ENCODE measurements at regions not wholly inside any gene's neighbourhood (a gene's known extent, or its start where the extent isn't known, plus 50 kb on each side); places are given as distances from the start of the nearest gene placed in this dataset.
"Not testable (repeated sequence)": the region's sequence is repeated elsewhere in the genome, so short reads cannot be mapped to it uniquely, and the experiment has no call there.

DNA sequence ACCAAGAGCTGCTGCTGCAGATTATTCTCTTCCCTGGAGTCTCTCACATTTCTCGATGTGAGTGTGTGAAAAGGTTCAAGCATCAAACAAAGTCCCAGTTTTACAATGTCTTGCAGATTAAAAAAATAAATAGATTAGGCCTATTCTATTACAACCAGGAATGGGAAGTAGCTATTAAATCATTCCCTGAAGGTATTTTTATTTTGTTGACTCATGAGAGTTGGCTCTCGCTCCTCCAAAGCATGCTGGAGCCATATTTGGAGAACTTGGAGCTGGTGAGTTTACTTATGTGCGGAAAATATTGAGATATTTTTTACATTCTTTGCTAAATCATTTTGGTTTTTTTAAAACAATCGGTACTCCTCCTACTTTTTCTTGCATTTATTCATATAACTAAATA, 572.3 kb downstream of the ETNK1 start:
- no peak for DNase-seq

DNA sequence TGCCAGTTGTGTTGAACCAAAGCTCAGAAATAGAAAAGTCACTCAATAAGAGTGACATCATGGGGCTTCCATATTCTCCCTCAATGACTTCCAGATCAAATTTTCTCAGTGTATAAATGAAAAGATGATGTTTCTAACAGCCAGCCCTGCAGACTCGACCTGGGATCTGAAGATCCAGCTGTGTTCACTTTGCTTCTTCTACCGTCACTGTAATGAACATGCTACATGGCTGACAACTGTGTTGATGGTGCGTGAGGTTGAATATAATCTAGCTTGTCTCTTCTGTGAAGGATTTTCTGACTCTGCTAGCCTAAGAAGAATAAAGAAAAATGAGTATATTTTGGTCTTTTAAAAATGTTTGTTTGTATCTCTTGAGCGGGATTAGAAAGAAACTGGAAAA, 577.8 kb downstream of the ETNK1 start:
- no peak for DNase-seq

DNA sequence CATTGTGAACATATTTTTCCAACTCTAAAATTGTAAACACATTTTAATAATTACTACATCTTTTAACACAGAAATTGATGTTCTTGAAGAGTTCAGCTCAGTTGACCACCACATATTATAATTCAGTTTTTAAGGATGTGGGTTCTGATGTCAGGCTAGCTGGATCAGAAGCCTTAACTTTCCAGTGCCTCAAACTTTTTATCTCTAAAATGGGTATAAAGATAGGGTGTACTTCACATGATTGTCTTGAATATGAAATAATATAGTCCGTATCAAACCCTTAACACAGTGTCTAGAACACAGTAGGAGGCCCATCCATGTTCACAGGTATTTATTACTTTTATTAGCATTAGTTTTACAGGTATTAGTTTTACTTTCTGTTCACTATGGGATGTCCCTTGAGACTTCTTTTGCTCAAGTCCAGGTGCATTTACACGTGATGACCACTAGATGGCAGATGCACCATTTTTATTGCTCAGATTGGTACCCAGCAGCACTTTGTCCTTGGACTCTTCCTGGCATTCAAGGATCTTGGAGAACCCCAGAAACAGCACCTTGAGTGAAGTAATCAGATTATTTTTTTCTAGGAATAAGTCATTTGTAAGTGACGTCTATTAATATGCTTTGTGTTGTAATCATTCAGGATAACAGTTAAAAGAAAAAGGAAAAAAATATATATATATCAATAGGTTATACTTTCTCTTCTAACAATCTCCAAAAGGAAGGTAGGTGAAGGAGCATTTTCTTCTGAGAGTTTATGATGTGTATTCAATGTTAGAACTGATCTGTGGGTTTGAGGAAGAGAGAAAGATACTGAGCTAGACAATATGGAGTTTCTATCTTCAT, 580.2 kb downstream of the ETNK1 start:
- peak in 1 of 2 experiments; percentile 8 for DNase-seq

DNA sequence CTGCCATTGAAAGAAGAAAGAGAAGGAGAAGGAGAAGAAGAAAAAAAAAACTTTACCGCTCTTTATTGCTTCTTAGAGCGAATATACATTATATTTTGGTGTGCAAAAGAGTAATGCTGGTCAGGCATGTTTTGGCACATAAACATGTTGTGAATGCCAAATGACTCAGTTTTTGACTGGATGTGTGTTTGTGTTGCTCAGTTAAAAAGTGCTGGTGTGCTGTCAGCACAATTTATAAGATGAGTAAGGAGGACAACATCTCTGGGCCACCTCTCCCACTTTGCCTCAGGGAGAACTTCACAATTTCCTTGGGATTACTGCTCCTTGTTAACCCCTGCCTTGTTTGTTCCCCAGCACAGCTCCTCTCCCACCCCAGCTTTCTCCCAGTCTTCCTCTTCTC, 584.8 kb downstream of the ETNK1 start:
- DNase-seq: no peak

- DNase-seq: no peak
Measured at GRCh38 chr12:23210573-23210972, 585.6 kb downstream of the ETNK1 start.

DNA sequence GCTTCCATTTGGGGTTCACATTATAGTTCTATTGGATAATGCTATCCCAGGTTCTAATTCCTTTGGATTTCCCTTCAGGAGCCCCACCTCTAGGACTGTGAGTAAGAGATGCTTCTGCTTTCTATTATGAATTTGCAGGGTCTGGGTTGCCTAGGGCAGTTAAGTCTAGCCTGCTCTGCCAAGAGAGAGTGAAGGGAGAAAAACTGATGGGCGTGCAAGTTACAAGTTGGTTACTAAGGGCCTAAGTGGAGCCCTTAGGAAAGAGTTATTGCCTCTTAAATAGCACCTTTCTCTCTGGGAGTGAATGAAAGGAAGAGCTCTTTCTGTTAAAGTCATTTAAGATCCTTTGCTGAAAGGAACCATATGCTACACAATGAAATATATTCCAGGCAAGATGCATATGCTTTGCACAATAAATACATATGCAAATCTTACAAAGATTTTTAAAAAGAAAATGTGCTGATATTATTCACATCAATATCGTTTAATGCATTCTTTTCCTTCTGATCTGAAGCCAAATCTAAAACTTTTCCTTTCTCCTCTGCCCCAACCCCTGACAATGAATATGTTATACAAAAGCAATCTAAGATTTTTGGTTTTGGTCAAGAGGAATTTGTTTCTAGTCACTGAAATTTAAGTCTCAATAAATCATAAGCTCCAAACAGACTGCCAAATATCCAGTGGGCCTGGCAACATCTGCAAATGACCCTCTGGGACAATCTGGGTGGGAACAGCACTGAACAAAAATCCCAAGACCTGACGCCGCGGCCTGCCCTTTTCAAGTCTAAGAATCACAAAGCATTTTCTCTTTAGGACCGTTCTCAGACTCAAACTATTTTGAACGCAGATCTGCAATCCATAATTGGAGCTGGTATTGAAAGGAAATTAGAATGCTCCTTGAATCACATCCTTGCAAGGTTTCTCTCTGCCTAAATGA, 586.7 kb downstream of the ETNK1 start:
- no peak for DNase-seq

- no peak for DNase-seq
Measured at GRCh38 chr12:23217158-23217557, 592.2 kb downstream of the ETNK1 start.

GRCh38 chr12:23217667-23218066, 592.7 kb downstream of the ETNK1 start:
- no peak for DNase-seq

DNA sequence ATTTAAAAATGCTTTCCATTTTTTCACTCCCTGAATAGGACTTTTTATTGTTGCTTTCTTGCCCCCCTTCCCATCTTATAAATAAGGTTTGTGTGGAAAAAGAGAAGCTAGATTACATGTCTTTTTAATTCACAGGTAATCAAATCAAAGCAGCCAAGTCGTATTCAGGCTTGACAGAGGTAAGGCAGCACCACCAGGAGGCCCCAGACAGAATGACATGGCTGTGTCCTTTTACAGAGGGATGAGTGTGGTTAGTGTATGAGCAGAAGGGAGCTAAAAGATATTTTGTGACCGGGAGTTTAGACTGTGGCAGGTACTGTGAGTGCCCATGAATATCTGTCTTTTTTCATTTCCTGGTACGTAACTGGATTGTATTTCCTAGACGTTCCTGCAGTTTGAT, 596.1 kb downstream of the ETNK1 start:
- DNase-seq: no peak

DNA sequence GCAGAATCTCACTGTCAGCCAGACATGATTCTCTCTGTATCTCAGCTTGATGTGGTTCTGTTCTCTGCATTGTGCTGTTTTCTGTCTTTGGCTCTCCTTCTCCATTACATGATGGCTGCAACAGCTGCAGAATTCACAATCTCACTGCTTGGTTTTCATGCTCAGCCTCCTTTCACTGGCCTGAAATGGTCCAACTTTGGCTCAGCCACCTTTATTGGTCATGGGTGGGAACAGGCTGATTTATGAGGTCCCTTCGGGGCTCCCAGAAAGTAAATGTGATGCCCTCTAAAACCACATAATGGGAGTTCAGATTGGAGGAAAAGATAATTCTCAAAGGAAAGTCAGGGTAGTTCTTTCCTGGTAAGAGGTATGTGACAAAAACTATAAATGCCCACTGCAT, 597.0 kb downstream of the ETNK1 start:
- no peak for DNase-seq

DNA sequence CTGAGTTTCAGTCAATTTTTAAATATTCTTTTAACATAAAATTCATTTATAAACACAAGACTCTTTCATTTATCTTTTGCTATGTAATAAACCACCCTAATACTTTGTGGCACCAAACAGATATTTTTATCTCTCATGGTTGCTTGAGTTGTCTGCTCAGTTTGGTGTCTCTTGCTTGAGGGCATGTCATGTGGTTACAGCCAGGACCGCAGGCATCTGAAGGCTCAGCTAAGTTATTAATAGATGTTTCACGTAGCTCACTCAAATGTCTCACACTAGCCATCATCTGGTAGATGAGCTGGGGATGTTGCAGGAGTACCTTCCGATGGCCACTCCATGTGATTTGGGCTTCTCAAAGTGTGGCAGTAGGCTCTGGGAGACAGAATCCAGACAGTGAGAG, 597.8 kb downstream of the ETNK1 start:
- no peak for DNase-seq

GRCh38 chr12:23228101-23228500, 603.1 kb downstream of the ETNK1 start:
- DNase-seq: no peak

GRCh38 chr12:23230899-23231298, 605.9 kb downstream of the ETNK1 start:
- no peak for DNase-seq

DNA sequence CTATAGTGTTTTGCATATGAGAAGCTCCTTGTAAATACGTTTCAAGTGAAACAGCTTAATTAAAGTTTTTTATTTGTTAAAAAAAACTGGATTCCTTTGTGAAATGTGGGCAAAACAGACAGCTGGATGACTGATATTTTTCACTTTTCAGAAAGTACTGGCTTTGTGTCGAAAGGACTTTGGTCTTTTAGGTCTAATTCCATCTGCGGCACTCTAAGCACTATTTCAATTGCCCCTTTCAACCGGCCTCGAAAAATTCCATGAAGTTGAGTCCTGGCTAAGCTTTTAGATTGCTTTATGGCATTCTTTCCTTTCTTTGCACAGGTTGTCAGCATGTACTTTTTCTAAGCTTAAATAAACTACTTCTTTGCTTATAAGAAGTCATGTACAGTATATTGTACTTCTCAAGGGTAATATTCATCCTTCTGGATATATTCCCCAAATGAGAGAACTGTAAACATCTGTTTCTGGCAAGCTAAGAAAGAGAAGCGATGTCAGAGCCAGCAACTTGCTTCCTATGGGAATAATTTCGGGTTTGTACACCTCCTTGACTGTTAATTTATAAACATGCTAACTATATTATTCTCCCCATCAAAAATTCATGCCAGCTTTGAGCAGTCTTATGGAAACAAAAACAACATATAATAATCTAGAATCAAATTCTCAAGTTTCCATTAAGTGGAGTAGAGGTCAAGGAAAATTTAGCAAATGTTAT, 611.3 kb downstream of the ETNK1 start:
- no peak for DNase-seq

GRCh38 chr12:23236811-23237210, 611.8 kb downstream of the ETNK1 start:
- no peak for DNase-seq

DNA sequence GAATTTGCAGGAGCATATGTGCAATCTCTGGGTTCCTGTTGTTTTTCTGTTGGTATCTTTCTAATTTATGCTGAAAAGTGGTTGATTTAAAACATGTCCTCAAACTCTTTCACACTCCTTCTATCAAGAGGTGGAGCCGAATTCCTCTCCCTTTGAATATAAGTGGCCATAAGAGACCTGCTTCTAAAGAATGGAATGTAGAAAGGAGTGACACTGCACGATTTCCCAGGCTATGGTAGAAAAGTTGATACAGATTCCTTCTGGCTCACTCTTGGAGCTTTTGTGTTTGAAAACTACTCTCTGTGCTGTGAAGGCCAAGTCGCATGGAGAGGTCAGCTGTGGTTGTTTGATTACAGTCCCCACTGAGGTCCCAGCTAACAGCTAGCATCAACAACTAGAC, 613.2 kb downstream of the ETNK1 start:
- no peak for DNase-seq

GRCh38 chr12:23238957-23239356, 614.0 kb downstream of the ETNK1 start:
- no peak for DNase-seq

- DNase-seq: no peak
Measured at GRCh38 chr12:23245186-23245585, 620.2 kb downstream of the ETNK1 start.

DNA sequence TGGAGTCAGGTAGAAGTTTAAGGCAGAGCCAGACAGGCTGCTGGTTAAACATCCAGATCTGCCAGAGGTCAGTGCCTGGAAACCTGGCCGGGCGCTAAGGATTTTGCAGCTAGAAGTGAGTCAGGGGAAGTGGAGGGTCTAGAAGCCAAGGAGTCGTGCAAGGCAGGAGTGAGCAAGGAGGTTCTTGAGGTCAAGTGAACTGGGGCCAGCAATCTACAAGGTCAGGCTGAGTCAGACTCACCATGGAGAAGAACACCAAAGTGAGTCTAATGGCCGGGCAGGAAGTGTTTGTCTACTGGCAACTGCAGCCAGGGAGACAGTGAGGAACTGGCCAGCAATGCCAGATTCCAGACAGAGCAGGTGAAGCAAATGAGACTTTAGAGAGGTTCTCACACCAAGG, 628.2 kb downstream of the ETNK1 start:
- DNase-seq: no peak

DNA sequence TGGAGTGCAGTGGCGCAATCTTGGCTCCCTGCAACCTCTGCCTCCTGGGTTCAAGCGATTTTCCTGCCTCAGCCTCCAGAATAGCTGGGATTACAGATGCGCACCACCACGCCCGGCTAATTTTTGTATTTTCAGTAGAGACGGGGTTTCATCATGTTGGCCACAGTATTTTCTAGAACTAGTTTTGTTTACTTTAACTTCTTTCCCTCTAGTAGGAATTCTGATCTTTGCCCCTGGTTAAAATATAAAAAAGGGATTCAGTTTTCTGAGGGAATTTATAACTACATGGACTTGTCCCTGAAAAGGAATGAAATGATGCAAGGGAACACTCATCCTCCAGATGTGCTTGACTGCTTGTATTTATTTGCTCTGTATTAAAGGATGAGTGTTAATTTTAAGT, 628.9 kb downstream of the ETNK1 start:
- DNase-seq: not testable (repeated sequence)

- DNase-seq: no peak
Measured at GRCh38 chr12:23259558-23259957, 634.6 kb downstream of the ETNK1 start.

GRCh38 chr12:23262670-23263069, 637.7 kb downstream of the ETNK1 start:
- DNase-seq: no peak

DNA sequence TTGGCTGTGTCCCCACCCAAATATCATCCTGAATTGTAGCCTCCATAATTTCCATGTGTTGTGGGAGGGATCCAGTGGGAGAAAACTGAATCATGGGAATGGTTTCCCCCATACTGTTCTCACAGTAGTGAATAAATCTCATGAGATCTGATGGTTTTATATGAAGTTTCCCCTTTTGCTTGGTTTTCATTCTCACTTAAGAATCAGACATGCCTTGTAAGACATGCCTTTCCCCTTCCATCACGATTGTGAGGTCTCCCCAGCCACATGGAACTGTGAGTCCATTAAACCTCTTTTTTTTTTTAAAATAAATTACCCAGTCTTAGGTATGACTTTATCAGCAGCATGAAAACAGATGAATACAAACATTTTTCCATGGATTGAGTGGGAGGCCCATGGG, 652.9 kb downstream of the ETNK1 start:
- DNase-seq: no peak

Measured in NCI-H187 (cell line).